Epithelial cell of proximal tubule (primary cell): ENCODE measurements at regions not wholly inside any gene's neighbourhood (a gene's known extent, or its start where the extent isn't known, plus 50 kb on each side); places are given as distances from the start of the nearest gene placed in this dataset.

ENCODE experiments used
- DNase-seq: peaks from one replicate; pipeline ENCODE4 v3.0.0-alpha.2; 2011; ENCODE audit warnings: low read depth
- H3K4me3 ChIP-seq: 2 replicates; pipeline ENCODE4 v1.5.1; 2011; ENCODE audit warnings: low read depth, mild to moderate bottlenecking, low read length
- TF ChIP-seq, protein P1 (sequence below): conservative IDR thresholded peaks from 2 replicates; pipeline ENCODE4 v1.5.1; 2012; ENCODE audit warnings: low read depth, mild to moderate bottlenecking, low read length

- TF ChIP-seq, protein P1, sequence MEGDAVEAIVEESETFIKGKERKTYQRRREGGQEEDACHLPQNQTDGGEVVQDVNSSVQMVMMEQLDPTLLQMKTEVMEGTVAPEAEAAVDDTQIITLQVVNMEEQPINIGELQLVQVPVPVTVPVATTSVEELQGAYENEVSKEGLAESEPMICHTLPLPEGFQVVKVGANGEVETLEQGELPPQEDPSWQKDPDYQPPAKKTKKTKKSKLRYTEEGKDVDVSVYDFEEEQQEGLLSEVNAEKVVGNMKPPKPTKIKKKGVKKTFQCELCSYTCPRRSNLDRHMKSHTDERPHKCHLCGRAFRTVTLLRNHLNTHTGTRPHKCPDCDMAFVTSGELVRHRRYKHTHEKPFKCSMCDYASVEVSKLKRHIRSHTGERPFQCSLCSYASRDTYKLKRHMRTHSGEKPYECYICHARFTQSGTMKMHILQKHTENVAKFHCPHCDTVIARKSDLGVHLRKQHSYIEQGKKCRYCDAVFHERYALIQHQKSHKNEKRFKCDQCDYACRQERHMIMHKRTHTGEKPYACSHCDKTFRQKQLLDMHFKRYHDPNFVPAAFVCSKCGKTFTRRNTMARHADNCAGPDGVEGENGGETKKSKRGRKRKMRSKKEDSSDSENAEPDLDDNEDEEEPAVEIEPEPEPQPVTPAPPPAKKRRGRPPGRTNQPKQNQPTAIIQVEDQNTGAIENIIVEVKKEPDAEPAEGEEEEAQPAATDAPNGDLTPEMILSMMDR = no peak
- H3K4me3 ChIP-seq = no peak overlapping the region
- DNase-seq = no peak
Measured at GRCh38 chr2:215850380-215850779, 163.0 kb downstream of the MREG start.

DNA sequence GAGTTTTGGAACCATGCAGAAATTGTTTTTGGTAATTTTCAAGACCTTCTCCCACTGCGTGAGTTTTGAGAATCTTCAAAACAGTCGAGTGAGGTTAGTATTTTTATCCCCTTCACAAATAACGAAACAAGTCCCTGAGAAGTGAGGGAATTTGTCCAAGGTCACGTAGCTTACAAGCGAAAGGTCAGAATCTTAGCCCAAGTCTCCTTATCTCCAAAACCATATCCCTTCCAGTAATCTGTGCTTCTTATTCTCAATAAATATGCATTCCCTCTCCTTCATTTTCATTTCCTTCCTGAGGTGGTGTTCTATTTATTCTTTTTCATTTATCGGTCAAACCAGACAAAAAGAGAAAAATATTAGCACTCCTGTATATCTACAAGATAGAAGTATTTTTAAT is 163.6 kb downstream of the MREG start:
- DNase-seq = no peak
- H3K4me3 ChIP-seq = no peak overlapping the region
- TF ChIP-seq, protein P1 = no peak

DNA sequence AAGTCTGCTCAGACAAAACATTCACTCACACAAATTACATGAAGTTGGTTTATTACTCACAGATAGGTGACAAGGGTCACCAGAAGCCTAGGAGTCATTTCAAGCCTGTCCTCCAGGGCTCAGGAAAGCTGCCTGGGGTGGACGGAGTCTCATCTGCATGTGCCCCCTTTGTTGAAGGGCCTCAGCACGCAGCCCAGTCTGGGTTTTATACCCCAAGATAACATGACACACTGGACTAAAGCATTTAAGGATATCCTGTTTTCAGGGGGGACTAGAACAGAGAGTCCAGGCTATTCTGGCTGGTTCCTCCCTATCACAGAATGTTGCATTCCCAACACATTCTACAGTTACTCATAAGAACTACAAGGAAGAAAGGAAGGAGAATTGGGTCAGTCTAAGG is 164.7 kb downstream of the MREG start:
- TF ChIP-seq, protein P1 = no peak
- no peak overlapping the region for H3K4me3 ChIP-seq
- DNase-seq = no peak

- no peak overlapping the region for H3K4me3 ChIP-seq
- TF ChIP-seq, protein P1 = no peak
- no peak for DNase-seq
Measured at GRCh38 chr2:215848146-215848545, 165.2 kb downstream of the MREG start.

GRCh38 chr2:215847718-215848117 is 165.6 kb downstream of the MREG start:
- no peak overlapping the region for H3K4me3 ChIP-seq
- TF ChIP-seq, protein P1 = no peak
- no peak for DNase-seq

- TF ChIP-seq, protein P1 = no peak
- no peak for DNase-seq
Measured at GRCh38 chr2:215847056-215847455, 166.3 kb downstream of the MREG start.

GRCh38 chr2:215845839-215846586 is 167.3 kb downstream of the MREG start:
- TF ChIP-seq, protein P1 = no peak
- no peak for DNase-seq
- H3K4me3 ChIP-seq = no peak overlapping the region

More at GRCh38 chr2:215847056-215847455, 166.3 kb downstream of the MREG start:
- H3K4me3 ChIP-seq = no peak overlapping the region
